Gastrocnemius medialis (tissue), 4 donors: ENCODE measurements at regions not wholly inside any gene's neighbourhood (a gene's known extent, or its start where the extent isn't known, plus 50 kb on each side); places are given as distances from the start of the nearest gene placed in this dataset.

Source experiments
- ATAC-seq, 2 donors: fragments of 150-250 bp; one replicate each; pipeline ENCODE4 v1.9.1; 2016
- DNase-seq, 2 donors: peaks; one replicate each; pipeline ENCODE4 v3.0.0-alpha.2; 2019
- H3K27ac ChIP-seq, 4 donors: fragments of 200-600 bp; sonication (generic); 1 replicate in 1 of 4; 2 replicates in 3 of 4; pipeline ENCODE4 v1.5.1; 2016 to 2018; ENCODE audit warnings: mild to moderate bottlenecking in 2 of 4, moderate library complexity in 1 of 4
- H3K27me3 ChIP-seq, 3 donors: fragments of 200-600 bp; sonication (generic) in 2 of 3; 1 replicate in 1 of 3; 2 replicates in 2 of 3; pipeline versions ENCODE4 v1.5.1 to v1.6.0; 2016 to 2019; ENCODE audit warnings: mild to moderate bottlenecking in 1 of 3, moderate library complexity in 1 of 3
- H3K36me3 ChIP-seq, 2 donors: fragments of 200-600 bp; sonication (generic) in 1 of 2; one replicate each; pipeline ENCODE4 v1.5.1; 2017 to 2018
- H3K4me1 ChIP-seq, 2 donors: fragments of 200-600 bp; sonication (generic) in 1 of 2; one replicate each; pipeline ENCODE4 v1.5.1; 2016 to 2017; ENCODE audit warnings: mild to moderate bottlenecking in 2 of 2
- H3K4me3 ChIP-seq, 4 donors: fragments of 200-600 bp; sonication (generic) in 3 of 4; 1 replicate in 1 of 4; 2 replicates in 3 of 4; pipeline ENCODE4 v1.5.1; 2016 to 2019; ENCODE audit warnings: mild to moderate bottlenecking in 2 of 4
- H3K9me3 ChIP-seq, 3 donors: fragments of 200-600 bp; sonication (generic) in 2 of 3; 1 replicate in 1 of 3; 2 replicates in 2 of 3; pipeline ENCODE4 v1.5.1; 2016 to 2019
- POLR2A ChIP-seq, 2 donors: fragments of 450-650 bp; IDR thresholded peaks; one replicate each; pipeline ENCODE4 v1.6.1; 2017; ENCODE audit warnings: antibody characterized with exemption in 2 of 2, mild to moderate bottlenecking in 2 of 2, moderate library complexity in 2 of 2
- in situ Hi-C, 4 donors: fragments of 200-750 bp; cut with MboI; loops; one replicate each; pipeline versions ENCODE4 v1.15.0 to v1.8.0; 2017; ENCODE audit warnings: low sequenced_read_pairs in 4 of 4
- intact Hi-C: fragments of 100-400 bp; cut with DNase I; formaldehyde crosslinking; loops from one replicate; pipeline ENCODE4 v1.15.1; 2023; ENCODE audit warnings: low total_unique reads
- TF ChIP-seq, protein P1 (sequence below), 5 experiments: fragments of 450-650 bp in 3 of 5; fragments of 200-600 bp in 2 of 5; sonication (generic) in 2 of 5; IDR thresholded peaks in 4 of 5; conservative IDR thresholded peaks in 1 of 5; 1 replicate in 4 of 5; 2 replicates in 1 of 5; pipeline ENCODE4 v1.5.1; 2016 to 2019; ENCODE audit warnings: antibody characterized with exemption in 5 of 5, mild to moderate bottlenecking in 3 of 5, moderate library complexity in 3 of 5

DNA sequence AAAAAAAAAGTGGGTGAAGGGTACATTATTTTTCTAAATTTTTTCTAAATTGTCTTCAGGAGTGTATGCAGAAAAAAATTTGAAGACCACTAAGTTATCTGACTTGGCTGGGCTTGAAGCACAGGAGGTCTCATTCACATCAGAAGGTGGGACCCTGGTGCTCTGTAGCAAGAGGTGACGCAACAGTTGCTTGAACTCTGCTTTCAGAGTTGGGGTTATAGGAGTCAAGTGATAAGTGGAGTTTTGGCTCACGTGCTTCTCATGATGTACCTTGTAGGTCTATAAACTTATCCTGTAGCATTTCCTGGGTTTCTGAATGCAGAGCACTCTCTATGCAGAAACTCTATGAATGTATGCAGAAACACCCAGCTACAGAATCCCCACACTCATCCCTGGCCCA, 58.5 kb upstream of the FOXC1 start:
- ATAC-seq (no peak), DNase-seq (no peak)
- intact Hi-C loops = no loop called here
- Histone ChIP-seq H3K4me3 (no peak overlapping the region), H3K27me3 (no peaks in the 10 kb centered on the region), H3K27ac (no peak overlapping the region), H3K4me1 (peaks cover 4 to 5% of the 10 kb centered on the region in 2 donors), H3K9me3 (no peaks in the 10 kb centered on the region), H3K36me3 (no peaks in the 10 kb centered on the region)
- TF ChIP-seq, protein P1, sequence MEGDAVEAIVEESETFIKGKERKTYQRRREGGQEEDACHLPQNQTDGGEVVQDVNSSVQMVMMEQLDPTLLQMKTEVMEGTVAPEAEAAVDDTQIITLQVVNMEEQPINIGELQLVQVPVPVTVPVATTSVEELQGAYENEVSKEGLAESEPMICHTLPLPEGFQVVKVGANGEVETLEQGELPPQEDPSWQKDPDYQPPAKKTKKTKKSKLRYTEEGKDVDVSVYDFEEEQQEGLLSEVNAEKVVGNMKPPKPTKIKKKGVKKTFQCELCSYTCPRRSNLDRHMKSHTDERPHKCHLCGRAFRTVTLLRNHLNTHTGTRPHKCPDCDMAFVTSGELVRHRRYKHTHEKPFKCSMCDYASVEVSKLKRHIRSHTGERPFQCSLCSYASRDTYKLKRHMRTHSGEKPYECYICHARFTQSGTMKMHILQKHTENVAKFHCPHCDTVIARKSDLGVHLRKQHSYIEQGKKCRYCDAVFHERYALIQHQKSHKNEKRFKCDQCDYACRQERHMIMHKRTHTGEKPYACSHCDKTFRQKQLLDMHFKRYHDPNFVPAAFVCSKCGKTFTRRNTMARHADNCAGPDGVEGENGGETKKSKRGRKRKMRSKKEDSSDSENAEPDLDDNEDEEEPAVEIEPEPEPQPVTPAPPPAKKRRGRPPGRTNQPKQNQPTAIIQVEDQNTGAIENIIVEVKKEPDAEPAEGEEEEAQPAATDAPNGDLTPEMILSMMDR (IDR thresholded peaks at IDR 0.05 in 4 of 5, conservative IDR thresholded peaks at IDR 0.05 in 1 of 5) = no peak
- TF ChIP-seq POLR2A (IDR thresholded peaks at IDR 0.05) = no peak
- in situ Hi-C loops = no loop called here

DNA sequence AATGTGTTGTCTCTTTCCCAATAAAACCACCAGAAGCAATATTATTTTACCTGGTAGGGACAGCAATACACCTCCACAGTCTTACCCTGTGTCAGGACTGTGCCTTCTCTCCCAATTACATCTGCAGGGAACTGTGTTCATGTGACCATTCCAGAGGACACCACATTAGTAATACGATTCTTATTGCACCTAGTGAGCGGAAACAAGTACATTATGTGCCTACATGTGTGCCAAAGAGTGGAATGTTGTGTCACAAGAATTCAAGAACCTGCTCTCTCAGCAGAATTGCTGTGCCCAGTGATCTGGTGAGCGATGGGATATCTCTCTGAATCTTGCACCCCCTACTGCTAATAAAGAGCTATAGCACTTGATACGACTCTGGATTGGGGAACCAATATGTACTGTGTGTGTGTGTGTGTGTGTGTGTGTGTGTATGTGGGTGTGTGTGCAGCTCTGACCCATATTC, 57.4 kb upstream of the FOXC1 start:
- peak overlapping the region; percentile 34 to 67 (median 56) for H3K27ac ChIP-seq
- no peak overlapping the region for H3K4me3 ChIP-seq
- no peaks in the 10 kb centered on the region for H3K36me3 ChIP-seq
- peak in 1 of 2 donors; percentile 38 for TF ChIP-seq POLR2A (IDR thresholded peaks at IDR 0.05)
- TF ChIP-seq, protein P1 (IDR thresholded peaks at IDR 0.05 in 4 of 5, conservative IDR thresholded peaks at IDR 0.05 in 1 of 5) = peak; percentile 36 to 59 (median 44)
- ATAC-seq (peak; percentile 94 to 95), DNase-seq (peak; percentile 58 to 67)
- intact Hi-C loops (no loop called here), in situ Hi-C loops (no loop called here)
- H3K27me3 ChIP-seq = no peaks in the 10 kb centered on the region
- H3K9me3 ChIP-seq = no peaks in the 10 kb centered on the region
- H3K4me1 ChIP-seq = peaks cover 4 to 5% of the 10 kb centered on the region in 2 donors

DNA sequence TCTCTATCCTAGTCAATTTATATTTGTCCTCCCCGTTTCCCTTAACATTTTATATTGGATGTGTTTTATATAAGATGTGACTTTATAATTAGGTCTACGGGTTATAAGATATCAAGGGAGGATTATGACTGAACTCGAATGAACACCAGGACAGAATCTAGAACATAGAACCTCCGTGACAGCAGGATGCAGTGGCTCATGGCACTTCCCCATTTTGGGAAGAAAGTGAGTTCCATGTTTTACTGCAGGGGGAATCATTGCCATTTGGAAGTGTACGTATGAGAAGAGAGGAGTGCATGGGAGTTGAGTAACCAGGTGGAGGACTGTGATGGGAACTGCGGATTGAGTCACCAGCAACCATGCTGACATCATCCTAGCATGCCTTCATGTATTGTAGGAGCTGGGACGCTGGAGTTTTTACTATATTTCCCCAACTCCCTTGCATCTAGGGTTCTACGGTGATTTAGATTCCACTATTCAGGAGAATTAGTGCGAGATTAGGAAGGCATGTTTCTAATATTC, 56.1 kb upstream of the FOXC1 start:
- intact Hi-C loops = no loop called here
- Histone ChIP-seq H3K27ac (no peak overlapping the region), H3K36me3 (no peaks in the 10 kb centered on the region), H3K4me1 (peaks cover 4 to 5% of the 10 kb centered on the region in 2 donors), H3K4me3 (peak overlapping the region in 1 of 4 donors; percentile 70), H3K9me3 (no peaks in the 10 kb centered on the region), H3K27me3 (no peaks in the 10 kb centered on the region)
- in situ Hi-C loops = no loop called here
- ATAC-seq = no peak
- TF ChIP-seq, protein P1 (IDR thresholded peaks at IDR 0.05 in 4 of 5, conservative IDR thresholded peaks at IDR 0.05 in 1 of 5) = no peak
- no peak for TF ChIP-seq POLR2A (IDR thresholded peaks at IDR 0.05)
- DNase-seq = no peak

DNA sequence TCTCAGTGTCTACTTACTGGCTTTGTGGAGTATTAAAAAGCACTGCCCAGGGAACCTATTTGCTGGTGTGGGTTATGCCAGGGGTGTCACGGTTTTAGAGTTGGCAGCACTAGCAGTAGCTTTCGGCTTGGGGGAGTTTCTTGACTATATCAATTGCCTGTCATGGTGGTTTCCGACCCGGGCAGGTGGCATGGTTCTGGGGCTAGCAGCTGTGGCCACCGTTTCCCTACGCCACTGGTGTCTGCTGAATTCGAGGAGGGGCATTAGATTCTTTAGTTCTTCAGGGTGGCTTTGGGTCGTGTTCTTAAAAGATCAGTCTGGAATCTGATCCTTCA, 55.6 kb upstream of the FOXC1 start:
- intact Hi-C loops = no loop called here
- Histone ChIP-seq H3K27ac (peak overlapping the region in 3 of 4 donors; percentile 74 to 81 (median 77)), H3K4me3 (peak overlapping the region; percentile 64 to 83 (median 74))

More for the DNA sequence above, 55.6 kb upstream of the FOXC1 start:
- H3K4me1 ChIP-seq = peaks cover 4 to 5% of the 10 kb centered on the region in 2 donors
- DNase-seq (no peak), ATAC-seq (no peak)
- in situ Hi-C loops = no loop called here
- H3K36me3 ChIP-seq = no peaks in the 10 kb centered on the region
- TF ChIP-seq, protein P1 (IDR thresholded peaks at IDR 0.05 in 4 of 5, conservative IDR thresholded peaks at IDR 0.05 in 1 of 5) = no peak
- no peak for TF ChIP-seq POLR2A (IDR thresholded peaks at IDR 0.05)
- H3K9me3 ChIP-seq = no peaks in the 10 kb centered on the region
- H3K27me3 ChIP-seq = no peaks in the 10 kb centered on the region
